Fibroblast of villous mesenchyme (primary cell): ENCODE measurements at regions not wholly inside any gene's neighbourhood (a gene's known extent, or its start where the extent isn't known, plus 50 kb on each side); places are given as distances from the start of the nearest gene placed in this dataset.

Experiments
- DNase-seq: peaks from one replicate; pipeline ENCODE4 v3.0.0-alpha.2; 2010; ENCODE audit warnings: low read depth
- H3K4me3 ChIP-seq: 2 replicates; pipeline ENCODE4 v1.5.1; 2011; ENCODE audit warnings: low read depth, mild to moderate bottlenecking, low read length
- CTCF ChIP-seq: IDR thresholded peaks from 2 replicates; pipeline ENCODE4 v1.5.1; 2012; ENCODE audit warnings: low read depth, mild to moderate bottlenecking, low read length; ENCODE audit not compliant: insufficient read depth

- TF ChIP-seq CTCF, result no peak
- DNase-seq, result no peak
- H3K4me3 ChIP-seq, result no peak overlapping the region
These were observed 467.5 kb upstream of the CHST9 start for GRCh38 chr18:27652480-27653121.

- H3K4me3 ChIP-seq, result no peak overlapping the region
- DNase-seq, result no peak
- no peak for TF ChIP-seq CTCF
These were observed 464.5 kb upstream of the CHST9 start for GRCh38 chr18:27649621-27650020.

GRCh38 chr18:27645929-27646328 is 460.8 kb upstream of the CHST9 start:
- TF ChIP-seq CTCF, result no peak
- no peak for DNase-seq
- H3K4me3 ChIP-seq, result no peak overlapping the region

GRCh38 chr18:27636576-27637085 is 451.5 kb upstream of the CHST9 start:
- no peak for TF ChIP-seq CTCF
- no peak for DNase-seq
- H3K4me3 ChIP-seq, result no peak overlapping the region

- H3K4me3 ChIP-seq, result no peak overlapping the region
- DNase-seq, result no peak
- TF ChIP-seq CTCF, result no peak
These were observed 447.6 kb upstream of the CHST9 start for GRCh38 chr18:27632706-27633105.

GRCh38 chr18:27627927-27628326 is 442.8 kb upstream of the CHST9 start:
- no peak overlapping the region for H3K4me3 ChIP-seq
- TF ChIP-seq CTCF, result no peak
- DNase-seq, result no peak

GRCh38 chr18:27621236-27621890 is 436.3 kb upstream of the CHST9 start:
- no peak overlapping the region for H3K4me3 ChIP-seq
- TF ChIP-seq CTCF, result no peak
- DNase-seq, result no peak
